ENCODE measurements at regions not wholly inside any gene's neighbourhood (a gene's known extent, or its start where the extent isn't known, plus 50 kb on each side); places are given as distances from the start of the nearest gene placed in this dataset.

DNA sequence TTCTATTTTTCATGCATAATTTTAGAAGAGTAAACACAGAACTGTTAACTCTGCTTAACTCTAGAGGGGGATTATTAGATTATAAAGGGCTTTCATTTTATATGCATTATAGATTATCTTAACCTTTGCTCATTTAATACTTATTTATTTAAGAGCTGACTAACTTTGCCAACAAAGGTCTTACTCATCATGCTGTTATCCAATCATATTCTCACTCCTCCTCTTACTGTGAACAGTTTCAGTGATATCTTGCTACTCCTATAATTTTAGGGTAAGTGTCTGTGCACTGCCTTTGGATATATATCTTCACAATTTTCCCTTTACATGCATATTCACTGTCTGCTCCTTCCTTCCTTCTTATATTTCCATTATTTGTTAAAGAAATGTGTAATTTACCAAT, 1814.9 kb downstream of the STIM2 start:
- Histone ChIP-seq H3K36me3 (no peaks in the 10 kb centered on the region), H3K27ac (no peak overlapping the region), H3K27me3 (no peaks in the 10 kb centered on the region), H3K4me1 (no peaks in the 10 kb centered on the region), H3K4me3 (no peak overlapping the region), H3K9me3 (no peaks in the 10 kb centered on the region)
- intact Hi-C loops (cut with DNase I; ENCODE audit: low total_unique reads): no loop called here
- TF ChIP-seq POLR2AphosphoS5 (IDR thresholded peaks at IDR 0.05): no peak
- TF ChIP-seq POLR2A (IDR thresholded peaks at IDR 0.05): no peak
- TF ChIP-seq CTCF (IDR thresholded peaks at IDR 0.05): no peak
- no peak for DNase-seq (ENCODE audit: low spot score in 2 of 2)

DNA sequence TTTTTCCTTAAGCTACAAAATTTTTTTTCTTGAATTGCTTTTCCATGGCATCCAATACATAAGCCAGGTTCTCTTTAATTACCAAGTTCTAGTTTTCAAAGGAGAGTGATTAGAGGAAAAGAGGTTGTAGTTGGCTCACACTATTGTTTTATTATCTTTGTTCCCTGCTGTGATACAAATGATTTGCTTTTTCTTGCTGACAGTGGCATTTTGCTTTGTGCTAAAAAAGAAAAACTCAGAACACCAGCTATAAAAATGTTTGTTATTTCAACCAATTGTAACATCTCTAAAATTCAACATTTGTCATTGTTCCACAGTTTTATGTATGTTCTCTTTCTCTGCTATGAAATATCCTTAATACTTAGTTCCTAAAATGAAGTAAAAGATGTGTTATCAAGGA, 1817.2 kb downstream of the STIM2 start:
- H3K27me3 ChIP-seq: no peaks in the 10 kb centered on the region
- no peak for TF ChIP-seq CTCF (IDR thresholded peaks at IDR 0.05)
- TF ChIP-seq POLR2AphosphoS5 (IDR thresholded peaks at IDR 0.05): no peak
- TF ChIP-seq POLR2A (IDR thresholded peaks at IDR 0.05): no peak
- no peak overlapping the region for H3K4me3 ChIP-seq
- no peaks in the 10 kb centered on the region for H3K36me3 ChIP-seq
- intact Hi-C loops (cut with DNase I; ENCODE audit: low total_unique reads): no loop called here
- DNase-seq (ENCODE audit: low spot score in 2 of 2): no peak
- no peak overlapping the region for H3K27ac ChIP-seq
- no peaks in the 10 kb centered on the region for H3K9me3 ChIP-seq
- no peaks in the 10 kb centered on the region for H3K4me1 ChIP-seq

GRCh38 chr4:28682847-28683246, 1822.2 kb downstream of the STIM2 start:
- Histone ChIP-seq H3K36me3 (no peaks in the 10 kb centered on the region), H3K9me3 (no peaks in the 10 kb centered on the region), H3K27ac (no peak overlapping the region), H3K4me1 (no peaks in the 10 kb centered on the region), H3K4me3 (no peak overlapping the region), H3K27me3 (no peaks in the 10 kb centered on the region)
- intact Hi-C loops (cut with DNase I; ENCODE audit: low total_unique reads): no loop called here
- no peak for DNase-seq (ENCODE audit: low spot score in 2 of 2)
- TF ChIP-seq POLR2A (IDR thresholded peaks at IDR 0.05): no peak
- no peak for TF ChIP-seq CTCF (IDR thresholded peaks at IDR 0.05)
- no peak for TF ChIP-seq POLR2AphosphoS5 (IDR thresholded peaks at IDR 0.05)

GRCh38 chr4:28686618-28687017, 1826.0 kb downstream of the STIM2 start:
- Histone ChIP-seq H3K27me3 (no peaks in the 10 kb centered on the region), H3K9me3 (no peaks in the 10 kb centered on the region), H3K27ac (no peak overlapping the region), H3K4me3 (no peak overlapping the region), H3K4me1 (no peaks in the 10 kb centered on the region), H3K36me3 (no peaks in the 10 kb centered on the region)
- TF ChIP-seq POLR2AphosphoS5 (IDR thresholded peaks at IDR 0.05) (no peak), POLR2A (IDR thresholded peaks at IDR 0.05) (no peak), CTCF (IDR thresholded peaks at IDR 0.05) (peak in 1 of 3 donors; percentile 18)
- no peak for DNase-seq (ENCODE audit: low spot score in 2 of 2)
- intact Hi-C loops (cut with DNase I; ENCODE audit: low total_unique reads): no loop called here

DNA sequence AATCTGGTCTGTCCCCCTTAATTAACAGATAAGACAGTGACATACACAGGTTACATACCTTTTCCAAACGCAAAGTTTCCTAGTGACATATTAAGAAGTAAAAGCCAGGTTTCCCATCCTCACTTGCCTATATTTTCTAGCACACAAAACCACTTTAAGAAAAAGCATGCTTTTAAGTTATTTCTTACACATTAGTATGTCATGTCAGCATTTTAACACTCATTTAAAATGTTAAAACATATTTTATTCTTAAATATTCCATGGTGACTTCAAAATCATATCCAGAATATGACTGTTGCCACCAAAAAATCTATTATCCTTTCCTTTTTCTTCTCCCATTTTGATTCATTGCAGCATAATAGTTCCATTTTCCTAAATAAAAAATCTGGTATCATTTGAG, 1830.2 kb downstream of the STIM2 start:
- no peak for DNase-seq (ENCODE audit: low spot score in 2 of 2)
- Histone ChIP-seq H3K4me1 (no peaks in the 10 kb centered on the region), H3K4me3 (no peak overlapping the region), H3K27me3 (no peaks in the 10 kb centered on the region), H3K9me3 (no peaks in the 10 kb centered on the region), H3K27ac (no peak overlapping the region), H3K36me3 (no peaks in the 10 kb centered on the region)
- TF ChIP-seq POLR2A (IDR thresholded peaks at IDR 0.05) (no peak), POLR2AphosphoS5 (IDR thresholded peaks at IDR 0.05) (no peak), CTCF (IDR thresholded peaks at IDR 0.05) (no peak)
- intact Hi-C loops (cut with DNase I; ENCODE audit: low total_unique reads): no loop called here
